ENCODE measurements at regions not wholly inside any gene's neighbourhood (a gene's known extent, or its start where the extent isn't known, plus 50 kb on each side); places are given as distances from the start of the nearest gene placed in this dataset.

DNA sequence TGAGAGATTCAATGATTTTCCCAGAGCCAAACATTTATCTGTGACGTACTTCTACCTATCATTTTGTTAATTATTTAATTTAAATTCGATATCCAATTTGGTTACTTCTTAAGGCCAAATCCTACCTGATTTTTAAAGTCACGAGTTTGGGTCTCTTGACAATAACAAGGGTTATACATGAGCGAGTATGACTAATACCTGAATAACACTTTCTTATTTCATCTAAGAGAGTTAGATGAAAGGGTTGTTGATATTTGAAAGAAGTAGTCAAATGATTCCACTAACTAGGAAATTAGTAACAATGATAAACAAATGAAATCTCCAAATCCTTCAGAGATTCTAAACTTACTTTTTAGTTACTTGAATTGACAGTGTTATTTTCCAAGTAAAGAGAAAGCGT lies 1086.9 kb downstream of the XPNPEP1 start:
- DNase-seq: no peak
- Histone ChIP-seq H3K4me3 (ENCODE audit: low read length) (no peak overlapping the region), H3K36me3 (ENCODE audit: low read depth, low read length) (no peaks in the 10 kb centered on the region), H3K4me2 (ENCODE audit: low read length) (no peak overlapping the region), H3K79me2 (ENCODE audit: low read length) (no peaks in the 10 kb centered on the region), H3K9me3 (ENCODE audit: low read length) (no peaks in the 10 kb centered on the region), H3K9ac (ENCODE audit: low read length) (no peak overlapping the region), H2AFZ (ENCODE audit: low read length) (peak overlapping the region; percentile 45; the same call in 1 of the 2 replicates), H3K4me1 (ENCODE audit: insufficient read depth, low read length) (0 out of 2 replicates have a peak, but pooled peaks cover 4% of the 10 kb centered on the region), H3K27ac (ENCODE audit: low read length) (no peak overlapping the region), H3F3A (ENCODE audit: low read length, unreplicated experiment) (no peaks in the 10 kb centered on the region), H3K27me3 (ENCODE audit: low read length) (no peaks in the 10 kb centered on the region), H4K20me1 (ENCODE audit: low read length) (no peaks in the 10 kb centered on the region), H3K9me2 (replicated peaks; ENCODE audit: low read length) (no peaks in the 10 kb centered on the region)
- ATAC-seq: no peak
- BruUV-seq (replicated peaks): no TSS peak
- intact Hi-C loops (cut with micrococcal nuclease): no loop called here
- ChIA-PET CTCF (no interaction called here), POLR2A (ENCODE audit: unreplicated experiment) (no interaction called here)
- TF ChIP-seq EZH2phosphoT487 (IDR thresholded peaks at IDR 0.05; ENCODE audit: borderline replicate concordance, low read length): no peak
- TF ChIP-seq, protein P1, sequence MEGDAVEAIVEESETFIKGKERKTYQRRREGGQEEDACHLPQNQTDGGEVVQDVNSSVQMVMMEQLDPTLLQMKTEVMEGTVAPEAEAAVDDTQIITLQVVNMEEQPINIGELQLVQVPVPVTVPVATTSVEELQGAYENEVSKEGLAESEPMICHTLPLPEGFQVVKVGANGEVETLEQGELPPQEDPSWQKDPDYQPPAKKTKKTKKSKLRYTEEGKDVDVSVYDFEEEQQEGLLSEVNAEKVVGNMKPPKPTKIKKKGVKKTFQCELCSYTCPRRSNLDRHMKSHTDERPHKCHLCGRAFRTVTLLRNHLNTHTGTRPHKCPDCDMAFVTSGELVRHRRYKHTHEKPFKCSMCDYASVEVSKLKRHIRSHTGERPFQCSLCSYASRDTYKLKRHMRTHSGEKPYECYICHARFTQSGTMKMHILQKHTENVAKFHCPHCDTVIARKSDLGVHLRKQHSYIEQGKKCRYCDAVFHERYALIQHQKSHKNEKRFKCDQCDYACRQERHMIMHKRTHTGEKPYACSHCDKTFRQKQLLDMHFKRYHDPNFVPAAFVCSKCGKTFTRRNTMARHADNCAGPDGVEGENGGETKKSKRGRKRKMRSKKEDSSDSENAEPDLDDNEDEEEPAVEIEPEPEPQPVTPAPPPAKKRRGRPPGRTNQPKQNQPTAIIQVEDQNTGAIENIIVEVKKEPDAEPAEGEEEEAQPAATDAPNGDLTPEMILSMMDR (conservative IDR thresholded peaks at IDR 0.05; ENCODE audit: low read depth, low read length): no peak
- TF ChIP-seq EZH2 (IDR thresholded peaks at IDR 0.05; ENCODE audit: low read length, unreplicated experiment): no peak

DNA sequence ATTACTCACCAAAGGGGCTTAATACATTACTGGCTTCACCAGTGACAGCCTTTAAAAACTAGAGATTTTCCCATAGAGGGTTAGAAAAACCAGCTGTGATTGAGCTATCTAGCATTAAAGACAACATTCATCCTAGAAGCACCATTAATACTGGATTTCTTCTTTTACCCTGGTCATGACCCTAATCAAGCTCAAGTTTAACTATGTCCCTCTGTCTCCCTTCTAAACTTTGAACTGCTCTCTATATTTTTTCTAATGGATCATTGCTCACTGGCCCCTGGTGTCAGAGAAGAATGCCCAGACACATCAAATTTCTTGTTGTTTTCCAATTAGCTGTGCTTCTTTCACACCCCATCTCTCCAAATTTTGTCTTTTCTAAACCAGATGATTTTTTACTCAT lies 1101.3 kb downstream of the XPNPEP1 start:
- H3K4me3 ChIP-seq (ENCODE audit: low read length): no peak overlapping the region
- no peak overlapping the region for H3K9ac ChIP-seq (ENCODE audit: low read length)
- no peak overlapping the region for H3K4me2 ChIP-seq (ENCODE audit: low read length)
- H3K36me3 ChIP-seq (ENCODE audit: low read depth, low read length): no peaks in the 10 kb centered on the region
- no peak overlapping the region for H3K27ac ChIP-seq (ENCODE audit: low read length)
- BruUV-seq (replicated peaks): no TSS peak
- H3K79me2 ChIP-seq (ENCODE audit: low read length): no peaks in the 10 kb centered on the region
- no peaks in the 10 kb centered on the region for H3F3A ChIP-seq (ENCODE audit: low read length, unreplicated experiment)
- DNase-seq (no peak), ATAC-seq (no peak)
- intact Hi-C loops (cut with micrococcal nuclease): no loop called here
- H3K27me3 ChIP-seq (ENCODE audit: low read length): no peaks in the 10 kb centered on the region
- CTCF ChIA-PET: no interaction called here
- no peaks in the 10 kb centered on the region for H4K20me1 ChIP-seq (ENCODE audit: low read length)
- POLR2A ChIA-PET (ENCODE audit: unreplicated experiment): no interaction called here
- no peak overlapping the region for H2AFZ ChIP-seq (ENCODE audit: low read length)
- H3K4me1 ChIP-seq (ENCODE audit: insufficient read depth, low read length): no peaks in the 10 kb centered on the region
- H3K9me3 ChIP-seq (ENCODE audit: low read length): no peaks in the 10 kb centered on the region
- no peaks in the 10 kb centered on the region for H3K9me2 ChIP-seq (replicated peaks; ENCODE audit: low read length)
- no peak for TF ChIP-seq EZH2phosphoT487 (IDR thresholded peaks at IDR 0.05; ENCODE audit: borderline replicate concordance, low read length)
- TF ChIP-seq EZH2 (IDR thresholded peaks at IDR 0.05; ENCODE audit: low read length, unreplicated experiment): no peak
- TF ChIP-seq, protein P1 (conservative IDR thresholded peaks at IDR 0.05; ENCODE audit: low read depth, low read length): no peak

DNA sequence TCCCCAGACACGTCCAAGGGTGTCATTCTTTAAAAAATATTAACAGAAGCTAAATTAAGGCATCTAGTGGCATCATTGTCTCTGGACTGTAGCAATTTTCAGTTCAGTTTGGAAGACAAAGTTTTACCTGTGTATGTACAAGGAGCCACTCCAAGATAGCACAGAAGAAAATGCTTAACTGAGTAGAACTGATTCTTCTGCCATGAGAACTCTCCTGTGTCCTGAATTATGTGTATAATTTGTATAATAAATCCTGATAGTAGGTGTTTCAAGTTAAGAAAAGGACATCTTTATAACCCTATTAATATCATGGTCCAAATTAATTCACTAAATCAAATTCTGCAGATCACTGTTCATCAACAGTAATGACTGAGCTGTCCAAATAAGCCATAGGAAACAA lies 1104.0 kb downstream of the XPNPEP1 start:
- Histone ChIP-seq H3K27me3 (ENCODE audit: low read length) (no peaks in the 10 kb centered on the region), H3K9me2 (replicated peaks; ENCODE audit: low read length) (no peaks in the 10 kb centered on the region), H2AFZ (ENCODE audit: low read length) (no peak overlapping the region), H3K36me3 (ENCODE audit: low read depth, low read length) (no peaks in the 10 kb centered on the region), H3K4me2 (ENCODE audit: low read length) (no peak overlapping the region), H3K4me3 (ENCODE audit: low read length) (no peak overlapping the region), H4K20me1 (ENCODE audit: low read length) (no peaks in the 10 kb centered on the region), H3K4me1 (ENCODE audit: insufficient read depth, low read length) (no peaks in the 10 kb centered on the region), H3K79me2 (ENCODE audit: low read length) (no peaks in the 10 kb centered on the region), H3K27ac (ENCODE audit: low read length) (no peak overlapping the region), H3K9me3 (ENCODE audit: low read length) (no peaks in the 10 kb centered on the region), H3F3A (ENCODE audit: low read length, unreplicated experiment) (no peaks in the 10 kb centered on the region), H3K9ac (ENCODE audit: low read length) (no peak overlapping the region)
- no peak for ATAC-seq
- CTCF ChIA-PET: no interaction called here
- DNase-seq: no peak
- POLR2A ChIA-PET (ENCODE audit: unreplicated experiment): no interaction called here
- BruUV-seq (replicated peaks): no TSS peak
- intact Hi-C loops (cut with micrococcal nuclease): no loop called here
- TF ChIP-seq, protein P1 (conservative IDR thresholded peaks at IDR 0.05; ENCODE audit: low read depth, low read length): no peak
- no peak for TF ChIP-seq EZH2phosphoT487 (IDR thresholded peaks at IDR 0.05; ENCODE audit: borderline replicate concordance, low read length)
- no peak for TF ChIP-seq EZH2 (IDR thresholded peaks at IDR 0.05; ENCODE audit: low read length, unreplicated experiment)
